Hematopoietic multipotent progenitor cell treated with erythropoietin and hydrocortisone succinate and interleukin-3 and kit ligand, for 6 days (in vitro differentiated cells): ENCODE measurements at regions not wholly inside any gene's neighbourhood (a gene's known extent, or its start where the extent isn't known, plus 50 kb on each side); places are given as distances from the start of the nearest gene placed in this dataset.
"Not testable (repeated sequence)": the region's sequence is repeated elsewhere in the genome, so short reads cannot be mapped to it uniquely, and the experiment has no call there.

ENCODE experiments used
- DNase-seq: peaks from one replicate; pipeline ENCODE4 v3.0.0-alpha.2; 2015

GRCh38 chr16:58878641-58879040, 144.5 kb upstream of the GOT2 start:
- DNase-seq: not testable (repeated sequence)

- no peak for DNase-seq
Observed at GRCh38 chr16:58866935-58867334, 132.8 kb upstream of the GOT2 start.

DNA sequence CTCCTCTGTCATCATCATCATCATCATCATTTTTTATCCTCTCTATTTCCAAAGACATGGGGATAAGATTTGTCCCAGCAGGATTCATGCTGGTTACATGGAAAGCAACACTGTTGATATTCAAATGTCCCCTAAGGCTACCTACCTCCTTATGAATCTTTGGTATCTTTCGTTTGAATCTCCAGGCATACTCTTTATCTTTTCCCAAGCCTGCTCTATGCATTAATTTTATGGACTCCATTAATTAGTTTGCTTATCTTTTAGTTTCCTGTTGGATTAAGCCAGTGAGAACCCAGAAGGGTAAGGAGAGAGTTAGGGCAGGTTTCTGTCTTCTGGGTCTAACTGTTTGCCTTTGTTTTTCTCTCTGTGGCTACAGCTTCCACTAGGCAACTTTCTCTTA, 129.6 kb upstream of the GOT2 start:
- DNase-seq: no peak

DNA sequence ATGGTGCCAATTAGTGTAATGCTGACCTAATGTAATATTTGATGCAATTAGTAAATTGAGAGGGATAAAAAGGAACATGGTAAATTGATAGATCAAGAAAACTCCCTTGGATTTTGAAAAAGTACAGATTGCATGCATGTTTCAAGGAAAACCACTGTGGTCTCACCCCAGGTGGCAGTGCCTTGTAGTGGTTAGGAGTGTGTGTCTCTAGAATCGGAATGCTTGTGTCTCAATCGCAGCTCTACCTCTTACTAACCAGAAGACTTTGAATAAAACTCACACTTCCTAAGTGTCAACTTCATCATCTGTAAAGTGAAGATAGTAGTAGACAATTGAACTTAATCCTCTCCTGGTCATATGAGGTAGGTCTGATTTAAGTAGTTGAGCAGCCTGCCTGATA, 128.9 kb upstream of the GOT2 start:
- DNase-seq: no peak

DNA sequence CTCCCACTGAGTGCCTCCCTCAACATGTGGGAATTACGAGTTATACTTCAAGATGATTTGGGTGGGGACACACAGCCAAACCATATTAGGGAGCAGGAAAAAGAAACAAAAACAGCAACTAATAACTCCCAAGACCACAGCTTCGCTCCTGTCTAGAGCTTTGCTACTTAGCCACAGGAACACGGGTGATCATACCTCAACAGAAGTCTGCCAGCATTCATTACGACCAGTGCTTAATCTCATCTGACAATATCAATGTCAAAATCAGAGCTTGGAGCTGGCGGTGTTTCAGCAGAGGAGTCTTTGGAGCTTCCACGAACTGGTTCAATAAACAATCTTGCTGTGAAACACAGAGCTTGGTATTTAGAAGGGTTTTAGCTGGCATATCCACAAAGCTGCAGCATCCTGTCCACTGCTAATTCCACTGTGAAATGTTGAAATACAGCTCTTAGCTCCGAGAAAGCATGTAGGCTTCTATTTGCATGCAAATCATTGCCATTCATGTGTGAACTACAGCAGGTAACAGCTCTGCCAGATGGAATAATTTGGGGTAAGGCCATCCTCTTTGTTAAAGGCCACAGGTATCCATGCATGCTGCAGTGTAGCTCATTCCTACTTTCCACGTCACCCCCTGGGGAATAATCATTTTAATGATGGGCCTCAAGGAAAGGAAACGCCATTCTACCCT, 128.4 kb upstream of the GOT2 start:
- DNase-seq: no peak

GRCh38 chr16:58859958-58860669, 126.0 kb upstream of the GOT2 start:
- peak; percentile 95 for DNase-seq

DNA sequence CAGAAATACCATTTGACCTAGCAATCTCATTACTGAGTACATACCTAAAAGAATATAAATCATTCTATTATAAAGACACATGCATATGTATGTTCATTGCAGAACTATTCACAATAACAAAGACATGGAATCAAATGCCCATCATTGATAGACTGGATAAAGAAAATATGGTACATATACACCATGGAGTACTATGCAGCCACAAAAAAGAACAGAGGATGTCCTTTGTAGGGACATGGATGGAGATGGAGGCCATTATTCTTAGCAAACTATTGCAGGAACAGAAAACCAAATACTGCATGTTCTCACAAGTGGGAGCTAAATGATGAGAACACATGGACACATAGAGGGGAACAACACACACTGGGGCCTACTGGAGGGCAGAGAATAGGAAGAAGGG, 124.5 kb upstream of the GOT2 start:
- DNase-seq: not testable (repeated sequence)

DNA sequence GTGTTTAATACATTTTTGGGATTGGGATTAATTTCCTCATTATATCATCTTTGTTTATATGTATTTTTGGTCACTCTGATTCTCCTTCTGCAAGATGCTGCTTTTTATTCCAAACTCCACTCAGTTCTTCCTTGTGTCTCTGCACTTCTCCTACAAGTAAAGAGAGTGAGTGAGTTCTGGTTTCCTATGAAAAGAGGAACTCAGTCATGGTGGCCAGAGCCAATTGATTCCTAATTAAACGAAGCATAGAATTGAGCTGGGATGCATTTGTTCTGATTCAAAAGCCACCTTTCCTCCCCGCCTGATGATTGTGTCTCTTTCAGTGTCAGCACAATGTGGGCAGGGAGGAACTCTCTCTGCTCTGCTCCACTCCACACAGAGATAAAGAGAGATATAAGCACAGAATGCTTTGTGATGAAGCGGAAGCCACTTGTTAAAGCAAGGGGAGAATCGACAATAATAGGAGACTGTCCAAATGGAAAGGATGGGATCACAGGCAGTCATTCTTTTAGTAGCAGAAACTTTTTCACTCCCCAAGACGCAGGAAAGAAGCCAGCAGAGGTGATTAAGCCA, 121.3 kb upstream of the GOT2 start:
- DNase-seq: peak; percentile 21

DNA sequence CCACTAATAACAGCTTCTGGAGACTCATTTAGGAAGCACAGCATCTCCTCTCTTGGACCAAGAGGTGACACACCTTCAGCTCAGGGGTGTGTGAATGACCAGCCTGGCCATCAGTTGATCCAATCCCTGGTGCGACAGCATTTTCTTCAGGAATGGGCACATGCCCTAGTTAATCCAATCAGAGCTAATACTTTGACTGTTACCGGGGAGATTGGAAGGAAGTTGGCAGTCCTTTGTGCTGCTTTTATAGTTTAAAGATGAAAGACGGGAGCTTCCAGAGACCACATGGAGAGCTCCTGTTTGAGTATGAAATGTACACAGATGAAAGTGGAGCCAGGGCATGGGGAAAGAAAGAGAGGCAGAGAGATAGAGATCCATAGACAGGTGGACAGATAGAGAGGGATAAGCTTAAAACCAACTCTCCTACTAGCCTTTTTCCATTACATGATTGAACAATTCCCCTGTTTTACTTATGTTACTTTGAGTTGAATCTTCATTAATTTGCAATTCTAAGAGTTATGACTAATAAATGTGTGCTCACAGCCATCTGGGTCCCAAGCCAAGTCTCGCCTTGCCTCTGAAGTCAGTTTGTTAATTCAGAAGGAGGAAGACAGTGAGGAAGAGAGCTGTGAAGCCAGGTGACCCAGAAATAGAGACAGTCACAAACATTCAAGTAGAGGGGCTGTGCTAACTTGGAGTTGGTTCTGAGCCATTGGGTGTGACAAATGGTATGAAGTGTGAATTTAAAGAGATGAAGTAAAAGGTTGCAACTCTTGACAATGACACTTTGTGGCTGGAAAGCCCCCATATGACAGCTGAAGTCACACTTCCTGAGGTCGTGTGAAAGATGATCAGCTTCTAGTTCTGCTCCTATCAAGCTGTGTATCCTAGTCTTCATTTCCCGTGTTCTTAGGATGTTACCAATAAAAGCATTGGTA, 120.0 kb upstream of the GOT2 start:
- no peak for DNase-seq

DNA sequence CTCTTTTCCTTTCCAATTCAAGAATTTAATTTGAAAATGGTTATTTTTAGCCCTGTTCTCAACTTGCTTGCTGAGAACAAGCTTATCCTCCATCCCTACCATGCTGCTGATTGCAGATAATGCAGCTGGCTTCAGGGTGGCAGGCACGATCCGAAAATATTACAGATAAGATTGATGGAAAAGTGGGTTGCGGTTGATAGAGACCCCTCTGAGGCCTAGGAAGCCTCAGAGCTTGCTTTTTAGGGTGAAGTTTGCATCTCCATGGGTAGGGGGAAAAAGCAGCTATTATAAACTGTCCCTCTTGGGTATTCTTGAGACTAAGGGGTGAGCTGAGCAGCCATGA, 116.5 kb upstream of the GOT2 start:
- peak; percentile 54 for DNase-seq

DNA sequence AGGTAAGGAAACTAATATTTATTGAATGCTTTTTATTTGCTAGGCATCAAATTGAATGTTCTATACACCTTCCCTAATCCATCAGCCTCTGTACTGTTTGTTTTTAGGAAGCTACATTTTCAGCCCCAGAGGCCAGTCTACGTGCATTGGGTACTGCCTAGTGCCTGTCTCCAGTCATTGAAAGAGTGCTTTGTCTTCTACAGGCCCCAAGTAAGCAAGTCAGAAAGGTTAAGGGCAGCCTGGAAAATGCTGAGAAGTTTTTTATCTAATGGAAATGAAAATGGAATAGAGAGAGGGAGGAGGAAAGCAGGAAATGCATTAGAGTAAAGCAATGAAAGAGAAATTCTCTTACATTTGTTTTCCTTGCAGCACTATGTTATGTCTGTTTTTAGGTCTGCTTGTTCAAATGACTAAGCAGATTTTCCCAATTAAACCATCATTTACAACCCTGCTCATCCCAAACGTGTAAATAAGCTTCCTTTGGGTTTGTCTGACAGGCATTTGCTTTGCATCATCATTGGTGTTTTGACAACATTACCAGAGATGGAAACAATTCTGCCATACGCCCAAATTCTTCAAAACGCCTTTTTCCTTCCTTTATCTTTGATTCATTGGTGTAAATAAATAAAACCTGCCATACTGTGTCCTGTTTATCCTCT, 116.0 kb upstream of the GOT2 start:
- no peak for DNase-seq

DNA sequence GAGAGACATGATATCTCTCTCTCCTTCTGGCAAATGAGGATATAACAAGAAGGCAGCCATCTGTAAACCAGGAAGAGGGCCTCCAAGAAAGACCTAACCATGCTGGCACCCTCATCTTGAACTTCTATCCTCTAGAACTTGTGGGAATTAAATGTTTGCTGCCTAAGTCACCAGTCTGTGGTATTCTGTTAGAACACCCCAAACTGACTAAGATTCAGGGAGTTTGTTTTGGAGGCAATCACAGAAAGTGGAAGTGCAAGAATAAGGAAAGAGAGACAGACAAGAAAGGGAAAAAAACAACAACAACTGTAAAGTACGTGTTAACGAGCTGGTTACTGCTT, 114.5 kb upstream of the GOT2 start:
- DNase-seq: no peak

DNA sequence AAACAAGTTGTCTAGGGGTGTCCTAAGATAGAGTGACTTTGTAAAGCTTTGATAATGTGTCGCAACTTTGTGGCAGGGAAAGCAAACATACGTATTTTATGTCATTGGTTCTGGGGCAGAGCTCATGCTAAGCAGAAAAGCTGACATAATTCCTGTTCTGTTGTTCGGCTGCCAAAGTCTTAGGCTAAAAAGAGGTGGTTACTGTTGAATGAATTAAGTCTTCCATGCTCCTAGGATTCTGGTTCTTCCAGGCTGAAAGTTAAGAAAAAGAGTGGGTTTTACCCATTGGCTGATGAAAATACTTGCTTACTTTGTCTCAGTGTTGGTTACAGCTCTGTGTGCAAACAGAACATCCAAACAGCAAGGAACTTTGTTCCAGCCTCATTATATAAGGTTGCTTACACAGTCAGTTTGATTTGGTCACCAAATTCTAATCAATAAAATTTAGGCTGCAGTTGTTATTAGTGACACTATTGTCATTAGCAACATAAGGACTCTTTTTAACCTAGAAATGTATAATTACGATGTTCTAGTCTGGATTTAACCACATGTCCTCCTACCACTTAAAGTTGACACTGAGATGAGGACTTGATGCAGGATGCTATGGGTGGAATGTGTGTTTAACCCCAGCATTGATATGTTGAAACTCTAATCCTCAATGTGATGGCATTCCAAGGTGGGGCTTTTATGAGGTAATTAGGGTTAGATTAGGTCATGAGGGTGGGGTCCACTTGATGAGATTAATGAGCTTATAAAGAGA, 114.0 kb upstream of the GOT2 start:
- peak; percentile 16 for DNase-seq

DNA sequence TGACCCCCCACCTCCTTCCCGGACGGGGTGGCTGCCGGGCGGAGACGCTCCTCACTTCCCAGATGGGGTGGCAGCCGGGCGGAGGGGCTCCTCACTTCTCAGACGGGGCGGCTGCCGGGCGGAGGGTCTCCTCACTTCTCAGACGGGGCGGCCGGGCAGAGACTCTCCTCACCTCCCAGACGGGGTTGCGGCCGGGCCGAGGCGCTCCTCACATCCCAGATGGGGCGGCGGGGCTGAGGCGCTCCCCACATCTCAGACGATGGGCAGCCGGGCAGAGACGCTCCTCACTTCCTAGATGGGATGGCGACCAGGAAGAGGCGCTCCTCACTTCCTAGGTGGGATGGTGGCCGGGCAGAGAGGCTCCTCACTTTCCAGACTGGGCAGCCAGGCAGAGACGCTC, 112.1 kb upstream of the GOT2 start:
- not testable (repeated sequence) for DNase-seq

DNA sequence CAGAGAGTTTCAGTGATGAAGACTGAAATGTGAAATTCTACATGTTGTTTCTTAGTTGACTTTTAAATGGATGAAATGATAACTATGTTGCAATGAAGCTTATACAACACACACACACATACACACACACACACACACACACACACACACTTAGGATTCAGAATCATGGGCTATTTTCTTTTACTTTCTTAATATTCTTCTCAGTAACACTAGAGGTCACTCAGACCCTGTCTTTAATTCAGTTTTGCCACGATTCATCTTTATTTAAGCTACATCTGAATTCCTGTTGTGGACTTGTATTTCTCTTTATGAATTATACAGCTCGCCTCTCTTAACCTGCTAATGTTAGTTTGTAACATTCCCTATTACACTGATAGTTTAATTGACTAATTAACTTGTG, 109.6 kb upstream of the GOT2 start:
- peak; percentile 77 for DNase-seq

DNA sequence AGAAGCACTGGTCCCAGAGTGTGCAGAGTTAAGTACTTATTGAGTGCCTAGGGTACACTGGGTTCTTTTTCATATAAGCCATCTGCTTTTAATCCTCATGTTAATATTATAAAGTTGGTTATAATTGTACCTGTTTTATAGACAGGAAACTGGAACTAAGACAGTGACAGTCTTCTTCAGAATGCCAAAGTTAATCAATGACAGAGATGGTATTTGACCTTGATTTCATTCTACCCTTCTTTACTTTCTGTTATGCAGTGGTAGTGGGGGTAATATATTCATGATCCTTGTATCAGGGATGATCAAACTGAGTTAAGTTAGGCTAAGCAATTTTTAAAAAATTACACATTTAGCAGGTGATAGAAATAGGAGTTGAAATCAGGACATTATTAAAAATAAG, 108.6 kb upstream of the GOT2 start:
- no peak for DNase-seq

- no peak for DNase-seq
Observed at GRCh38 chr16:58842156-58842555, 108.0 kb upstream of the GOT2 start.

GRCh38 chr16:58837950-58838349, 103.8 kb upstream of the GOT2 start:
- no peak for DNase-seq

GRCh38 chr16:58836427-58836826, 102.3 kb upstream of the GOT2 start:
- no peak for DNase-seq

DNA sequence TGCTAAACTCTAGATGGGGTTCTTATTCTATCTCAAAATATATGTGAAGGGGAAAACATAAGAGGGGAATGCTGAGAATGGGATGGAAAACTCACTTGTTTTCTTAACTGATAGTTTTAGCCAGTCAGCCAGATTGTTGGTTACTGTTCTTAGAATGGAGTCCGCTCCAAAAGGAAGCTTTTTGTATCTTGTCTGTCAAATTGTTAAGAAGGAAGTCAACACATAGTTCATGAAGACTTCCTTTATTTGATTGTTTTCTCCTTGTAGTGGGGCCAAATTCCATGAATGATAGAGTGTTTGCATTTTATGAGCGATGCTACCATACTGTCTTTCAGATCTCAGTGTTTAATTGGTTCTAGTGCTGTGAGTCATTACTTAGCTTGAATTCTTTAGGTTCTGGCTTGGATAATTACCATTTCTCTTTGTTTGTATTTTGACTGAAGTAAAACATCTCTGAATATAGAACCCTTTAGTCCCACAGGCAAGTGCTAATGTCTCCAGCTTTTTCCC, 98.3 kb upstream of the GOT2 start:
- DNase-seq: no peak

DNA sequence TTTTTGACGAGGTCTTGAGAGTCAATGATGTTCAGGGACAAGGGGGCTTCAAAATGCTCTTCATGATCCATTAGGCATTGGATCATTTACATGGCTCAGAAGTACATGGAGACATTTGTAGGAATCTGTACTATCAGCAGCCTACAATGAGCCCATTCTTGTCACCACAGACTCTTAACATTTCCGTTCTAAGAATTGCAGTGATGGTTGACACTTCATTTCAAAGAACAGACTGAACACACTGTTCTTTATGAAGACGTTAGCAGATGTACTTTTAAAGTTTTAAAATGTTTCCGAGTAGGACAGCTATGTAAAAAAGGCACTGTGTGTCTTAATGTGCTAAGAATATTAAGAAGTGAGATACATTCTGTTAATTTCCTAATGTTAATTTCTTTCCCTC, 97.3 kb upstream of the GOT2 start:
- DNase-seq: no peak
